ENCODE measurements at regions not wholly inside any gene's neighbourhood (a gene's known extent, or its start where the extent isn't known, plus 50 kb on each side); places are given as distances from the start of the nearest gene placed in this dataset.
"Not testable (repeated sequence)": the region's sequence is repeated elsewhere in the genome, so short reads cannot be mapped to it uniquely, and the experiment has no call there.

DNA sequence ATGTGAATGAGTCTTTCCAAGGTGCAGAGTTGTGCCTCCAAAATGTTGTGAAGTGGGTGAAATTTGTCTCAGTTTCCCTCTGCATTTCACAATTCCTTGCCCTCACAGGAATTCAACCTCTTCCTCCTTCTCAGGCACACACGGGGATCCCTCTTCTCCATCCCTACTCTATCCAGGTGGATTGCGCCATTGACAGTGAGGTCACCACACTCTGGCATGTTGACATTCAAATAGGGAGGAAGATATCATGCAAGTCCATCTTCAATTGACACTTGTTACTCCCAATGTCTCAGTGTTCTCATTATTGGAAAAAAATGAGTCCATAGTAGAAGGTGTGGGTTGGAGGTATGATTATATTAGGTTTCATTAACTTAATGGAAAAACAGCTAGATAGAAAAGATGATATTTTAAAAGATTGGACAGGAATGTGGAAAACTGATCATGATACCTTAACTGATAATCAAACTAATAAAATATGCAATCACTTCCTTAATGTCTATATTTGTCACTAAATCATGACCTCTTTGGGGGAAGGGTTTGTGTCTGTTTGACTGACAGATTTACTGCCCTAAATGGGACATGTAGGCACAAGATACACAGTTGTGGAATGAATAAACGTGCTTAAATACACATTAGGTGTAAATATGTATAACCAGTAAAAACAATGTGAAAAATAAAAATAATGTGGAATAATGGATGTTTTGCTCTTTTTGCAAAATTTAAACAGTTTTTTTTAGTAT, 213.8 kb upstream of the SLC8A1 start:
- Mint-ChIP-seq H3K27me3 (ENCODE audit: insufficient read depth) (no peaks in the 10 kb centered on the region), H3K4me1 (ENCODE audit: low read depth) (no peaks in the 10 kb centered on the region), H3K9me3 (no peaks in the 10 kb centered on the region), H3K36me3 (ENCODE audit: low read depth) (no peaks in the 10 kb centered on the region), H3K4me3 (no peak overlapping the region), H3K27ac (no peak overlapping the region)
- DNase-seq (ENCODE audit: low spot score): no peak
- intact Hi-C loops (cut with micrococcal nuclease): no loop called here

DNA sequence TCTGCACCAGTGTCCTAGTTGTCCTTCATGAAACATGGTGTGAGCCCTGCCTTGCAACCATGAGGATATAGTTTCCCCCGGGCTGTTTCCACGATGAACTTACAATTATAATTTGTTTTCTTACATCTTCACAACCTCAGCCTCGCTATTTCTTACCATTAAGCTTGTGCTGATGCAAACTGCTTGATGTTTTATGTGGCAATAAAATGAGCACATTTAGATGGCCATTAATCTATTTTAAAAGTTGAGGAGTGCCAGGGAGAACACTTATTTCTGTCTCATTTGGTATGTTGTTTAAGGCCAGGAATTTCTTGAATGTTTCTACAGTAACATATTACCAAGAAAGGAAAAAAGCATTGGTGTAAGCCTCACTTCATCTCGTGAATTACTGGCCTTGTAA, 214.5 kb upstream of the SLC8A1 start:
- Mint-ChIP-seq H3K4me1 (ENCODE audit: low read depth) (no peaks in the 10 kb centered on the region), H3K27me3 (ENCODE audit: insufficient read depth) (no peaks in the 10 kb centered on the region), H3K27ac (no peak overlapping the region), H3K4me3 (no peak overlapping the region), H3K9me3 (no peaks in the 10 kb centered on the region), H3K36me3 (ENCODE audit: low read depth) (no peaks in the 10 kb centered on the region)
- intact Hi-C loops (cut with micrococcal nuclease): no loop called here
- no peak for DNase-seq (ENCODE audit: low spot score)

DNA sequence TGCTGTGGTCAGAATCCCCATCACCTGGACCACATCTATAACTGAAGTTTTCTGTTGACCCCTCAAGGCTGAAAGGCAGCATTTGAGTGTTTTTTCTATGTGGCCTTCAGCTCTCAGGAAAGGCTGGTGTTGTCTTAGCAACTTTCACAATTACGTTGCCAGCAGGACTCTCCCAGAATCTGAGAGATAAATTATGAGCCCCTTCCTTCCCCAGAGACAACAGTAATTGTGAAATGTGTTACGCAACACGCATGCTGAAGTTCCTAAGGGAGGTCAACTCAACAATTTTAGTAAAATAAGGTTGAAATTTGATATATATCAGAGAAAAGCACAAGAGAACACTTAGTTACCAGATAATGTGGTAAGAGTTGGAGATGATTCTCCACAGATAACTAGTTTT, 216.5 kb upstream of the SLC8A1 start:
- no peaks in the 10 kb centered on the region for H3K4me1 Mint-ChIP-seq (ENCODE audit: low read depth)
- no peaks in the 10 kb centered on the region for H3K27me3 Mint-ChIP-seq (ENCODE audit: insufficient read depth)
- H3K36me3 Mint-ChIP-seq (ENCODE audit: low read depth): no peaks in the 10 kb centered on the region
- H3K4me3 Mint-ChIP-seq: no peak overlapping the region
- no peak for DNase-seq (ENCODE audit: low spot score)
- H3K27ac Mint-ChIP-seq: no peak overlapping the region
- no peaks in the 10 kb centered on the region for H3K9me3 Mint-ChIP-seq
- intact Hi-C loops (cut with micrococcal nuclease): no loop called here

DNA sequence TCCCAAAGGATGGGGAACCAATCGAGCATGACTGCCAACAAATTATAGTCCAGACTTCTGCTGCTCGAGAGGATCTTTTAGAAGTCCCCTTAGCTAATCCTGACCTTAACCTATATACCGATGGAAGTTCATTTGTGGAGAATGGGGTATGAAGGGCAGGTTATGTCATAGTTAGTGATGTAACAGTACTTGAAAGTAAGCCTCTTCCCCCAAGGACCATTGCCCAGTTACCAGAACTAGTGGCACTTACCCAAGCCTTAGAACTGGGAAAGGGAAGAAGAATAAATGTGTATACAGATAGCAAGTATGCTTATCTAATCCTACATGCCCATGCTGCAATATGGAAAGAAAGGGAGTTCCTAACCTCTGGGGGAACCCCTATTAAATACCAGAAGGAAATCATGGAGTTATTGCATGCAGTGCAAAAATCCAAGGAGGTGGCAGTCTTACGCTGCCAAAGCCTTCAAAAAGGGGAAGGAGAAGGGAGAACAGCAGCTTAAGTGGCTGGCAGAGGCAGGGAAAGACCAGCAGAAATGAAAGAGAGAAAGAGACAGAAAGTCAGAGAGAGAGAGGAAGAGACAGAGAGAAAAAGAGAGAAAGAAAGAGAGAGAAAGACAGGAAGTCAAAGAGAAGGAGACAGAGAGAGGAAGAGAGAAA, 224.4 kb upstream of the SLC8A1 start:
- not testable (repeated sequence) for H3K9me3 Mint-ChIP-seq; H3K4me1 Mint-ChIP-seq (ENCODE audit: low read depth); H3K36me3 Mint-ChIP-seq (ENCODE audit: low read depth)

GRCh38 chr2:40680547-40680946, 228.7 kb upstream of the SLC8A1 start:
- Mint-ChIP-seq H3K4me3 (no peak overlapping the region), H3K27ac (no peak overlapping the region), H3K9me3 (peaks cover 20% of the 10 kb centered on the region), H3K27me3 (ENCODE audit: insufficient read depth) (peaks cover 2% of the 10 kb centered on the region), H3K36me3 (ENCODE audit: low read depth) (no peaks in the 10 kb centered on the region), H3K4me1 (ENCODE audit: low read depth) (no peaks in the 10 kb centered on the region)
- no peak for DNase-seq (ENCODE audit: low spot score)
- intact Hi-C loops (cut with micrococcal nuclease): no loop called here

More for the DNA sequence above, 224.4 kb upstream of the SLC8A1 start:
- H3K4me3 Mint-ChIP-seq; DNase-seq (ENCODE audit: low spot score); H3K27me3 Mint-ChIP-seq (ENCODE audit: insufficient read depth); intact Hi-C loops (cut with micrococcal nuclease); H3K27ac Mint-ChIP-seq: not testable (repeated sequence)

DNA sequence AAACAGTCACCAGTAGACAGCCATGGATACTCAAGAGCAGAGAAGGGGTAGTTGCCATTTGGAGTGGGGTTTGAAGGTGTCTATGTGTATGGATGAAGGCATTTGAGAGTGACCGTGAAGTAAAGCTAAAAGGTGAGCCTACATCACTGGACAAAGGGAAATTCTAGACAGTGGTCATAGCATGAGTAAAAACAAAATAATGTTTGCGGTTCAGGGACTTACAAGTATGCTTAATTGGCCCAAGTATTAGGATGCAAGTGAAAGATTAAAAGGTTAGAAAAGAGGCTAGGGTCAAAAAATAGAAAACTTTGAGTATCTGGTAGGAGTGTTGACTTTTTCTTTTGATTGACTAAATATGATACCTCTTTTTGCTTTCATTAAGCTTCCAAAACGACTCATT, 238.1 kb upstream of the SLC8A1 start:
- Mint-ChIP-seq H3K9me3 (peaks cover 15% of the 10 kb centered on the region), H3K27ac (no peak overlapping the region), H3K4me1 (ENCODE audit: low read depth) (no peaks in the 10 kb centered on the region), H3K27me3 (ENCODE audit: insufficient read depth) (no peaks in the 10 kb centered on the region), H3K4me3 (no peak overlapping the region), H3K36me3 (ENCODE audit: low read depth) (no peaks in the 10 kb centered on the region)
- no peak for DNase-seq (ENCODE audit: low spot score)
- intact Hi-C loops (cut with micrococcal nuclease): no loop called here

DNA sequence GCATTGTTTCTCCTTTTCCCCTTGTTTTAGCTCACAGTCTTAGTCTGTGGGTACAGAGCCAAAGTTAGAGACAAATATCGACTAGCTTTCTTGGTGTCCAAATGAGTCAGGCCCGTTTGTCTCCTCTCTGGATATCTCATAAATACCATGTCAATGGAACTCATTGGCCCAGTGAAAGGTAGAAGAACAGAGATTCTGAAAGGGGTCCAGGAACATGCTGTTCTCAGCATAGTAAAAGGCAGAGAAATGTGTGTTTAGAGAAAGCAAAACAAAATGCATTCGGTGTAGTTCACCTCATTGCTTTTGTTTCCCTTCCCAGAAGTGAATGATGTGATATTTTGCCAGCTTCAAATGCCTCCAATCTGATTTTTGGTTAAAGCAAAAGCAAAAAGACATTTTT, 238.6 kb upstream of the SLC8A1 start:
- Mint-ChIP-seq H3K9me3 (peaks cover 16% of the 10 kb centered on the region), H3K4me1 (ENCODE audit: low read depth) (no peaks in the 10 kb centered on the region), H3K27me3 (ENCODE audit: insufficient read depth) (no peaks in the 10 kb centered on the region), H3K4me3 (no peak overlapping the region), H3K36me3 (ENCODE audit: low read depth) (no peaks in the 10 kb centered on the region), H3K27ac (no peak overlapping the region)
- DNase-seq (ENCODE audit: low spot score): no peak
- intact Hi-C loops (cut with micrococcal nuclease): no loop called here

DNA sequence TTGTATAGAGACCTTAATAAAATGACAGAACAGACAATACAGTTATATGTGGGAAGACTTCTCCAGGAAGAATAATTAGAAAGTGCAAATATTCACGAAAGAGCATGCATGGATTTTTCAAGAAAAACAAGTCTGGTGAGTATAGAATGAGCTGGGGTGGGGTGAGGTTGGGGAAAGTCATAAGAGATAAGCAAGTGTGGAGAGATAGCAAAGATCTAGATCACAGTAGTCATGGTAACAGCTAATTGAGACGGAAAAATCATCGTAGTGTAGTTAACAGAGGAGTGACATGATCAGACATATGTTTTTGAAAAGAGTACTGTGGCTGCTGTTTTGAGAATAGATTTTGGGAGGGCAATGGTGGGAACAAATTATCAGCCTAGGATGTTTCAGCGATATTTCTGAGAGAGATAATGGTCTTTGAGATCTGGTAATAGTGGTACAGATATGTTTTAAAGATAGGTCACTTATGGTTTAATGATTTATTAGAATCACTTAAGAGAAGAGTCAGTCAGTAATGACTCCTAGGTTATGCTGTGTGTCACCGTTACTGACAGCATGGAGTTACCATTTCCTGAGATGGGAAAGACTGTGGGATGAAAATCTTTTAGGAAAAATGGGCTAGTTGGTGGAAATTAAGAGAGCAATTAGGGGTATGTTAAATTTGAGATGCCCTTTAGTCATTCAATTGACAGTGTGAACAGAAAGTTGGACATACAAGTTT, 248.5 kb upstream of the SLC8A1 start:
- no peaks in the 10 kb centered on the region for H3K4me1 Mint-ChIP-seq (ENCODE audit: low read depth)
- no peak for DNase-seq (ENCODE audit: low spot score)
- H3K9me3 Mint-ChIP-seq: no peaks in the 10 kb centered on the region
- intact Hi-C loops (cut with micrococcal nuclease): no loop called here
- H3K36me3 Mint-ChIP-seq (ENCODE audit: low read depth): no peaks in the 10 kb centered on the region
- H3K27me3 Mint-ChIP-seq (ENCODE audit: insufficient read depth): no peaks in the 10 kb centered on the region
- H3K27ac Mint-ChIP-seq: no peak overlapping the region
- no peak overlapping the region for H3K4me3 Mint-ChIP-seq

GRCh38 chr2:40712197-40712894, 260.5 kb upstream of the SLC8A1 start:
- H3K27me3 Mint-ChIP-seq (ENCODE audit: insufficient read depth); H3K4me1 Mint-ChIP-seq (ENCODE audit: low read depth); H3K27ac Mint-ChIP-seq; H3K36me3 Mint-ChIP-seq (ENCODE audit: low read depth); H3K9me3 Mint-ChIP-seq; H3K4me3 Mint-ChIP-seq; DNase-seq (ENCODE audit: low spot score); intact Hi-C loops (cut with micrococcal nuclease): not testable (repeated sequence)

DNA sequence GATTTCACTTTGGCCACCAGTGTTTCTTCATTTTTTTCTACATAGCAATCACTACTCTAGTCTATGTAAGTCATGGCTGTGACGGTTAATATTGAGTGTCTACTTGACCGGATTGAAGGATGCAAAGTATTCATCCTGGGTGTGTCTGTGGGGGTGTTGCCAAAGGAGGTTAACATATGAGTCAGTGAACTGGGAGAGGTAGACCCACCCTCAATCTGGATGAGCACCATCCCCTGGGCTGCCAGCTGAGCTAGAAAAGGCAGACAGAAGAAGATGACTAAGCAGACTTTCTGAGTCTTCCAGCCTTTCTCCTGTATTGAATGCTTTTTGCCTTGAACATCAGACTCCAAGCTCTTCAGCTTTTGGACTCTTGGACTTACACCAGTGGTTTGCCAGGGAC, 265.0 kb upstream of the SLC8A1 start:
- no peaks in the 10 kb centered on the region for H3K4me1 Mint-ChIP-seq (ENCODE audit: low read depth)
- H3K9me3 Mint-ChIP-seq: no peaks in the 10 kb centered on the region
- no peaks in the 10 kb centered on the region for H3K36me3 Mint-ChIP-seq (ENCODE audit: low read depth)
- no peak overlapping the region for H3K27ac Mint-ChIP-seq
- H3K4me3 Mint-ChIP-seq: no peak overlapping the region
- DNase-seq (ENCODE audit: low spot score): no peak
- intact Hi-C loops (cut with micrococcal nuclease): no loop called here
- no peaks in the 10 kb centered on the region for H3K27me3 Mint-ChIP-seq (ENCODE audit: insufficient read depth)

DNA sequence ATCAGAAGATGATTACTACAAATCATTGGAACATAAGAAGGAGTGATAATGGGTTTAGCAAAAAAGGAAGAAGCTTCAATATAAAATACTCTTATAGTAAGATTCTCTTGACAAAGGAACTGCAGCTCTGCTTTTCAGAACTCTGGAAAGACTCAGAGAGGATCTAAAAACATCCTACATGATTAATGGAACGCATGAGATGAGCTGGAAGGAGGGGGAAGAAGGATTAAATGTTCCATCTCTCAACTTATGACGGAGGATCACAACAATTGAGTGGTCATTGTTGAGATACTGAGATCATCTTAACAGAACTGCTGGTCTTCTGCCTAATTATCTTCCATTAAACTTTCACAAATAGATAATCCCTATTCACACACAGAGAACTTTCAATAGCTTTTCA, 267.5 kb upstream of the SLC8A1 start:
- no peak overlapping the region for H3K4me3 Mint-ChIP-seq
- no peak overlapping the region for H3K27ac Mint-ChIP-seq
- no peak for DNase-seq (ENCODE audit: low spot score)
- H3K27me3 Mint-ChIP-seq (ENCODE audit: insufficient read depth): no peaks in the 10 kb centered on the region
- no peaks in the 10 kb centered on the region for H3K36me3 Mint-ChIP-seq (ENCODE audit: low read depth)
- H3K9me3 Mint-ChIP-seq: no peaks in the 10 kb centered on the region
- no peaks in the 10 kb centered on the region for H3K4me1 Mint-ChIP-seq (ENCODE audit: low read depth)
- intact Hi-C loops (cut with micrococcal nuclease): no loop called here

DNA sequence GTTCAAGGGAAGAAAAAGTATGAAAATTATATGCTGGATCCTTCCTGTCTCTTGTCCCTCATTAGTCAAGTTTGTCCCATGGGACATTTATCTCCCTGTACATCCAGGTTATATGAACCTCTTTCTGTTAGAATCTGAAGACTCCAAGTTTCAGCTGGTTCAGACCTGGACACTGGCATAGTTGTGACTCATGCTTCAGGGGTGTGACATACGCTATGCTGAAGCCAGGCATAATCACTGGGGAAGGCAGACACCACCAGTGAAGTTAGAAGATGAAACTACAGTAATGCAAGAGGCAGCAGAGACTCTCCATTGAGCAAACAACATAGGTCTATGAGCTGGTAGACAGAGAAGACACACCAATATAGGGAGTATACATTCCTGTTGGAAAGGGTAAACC, 269.7 kb upstream of the SLC8A1 start:
- Mint-ChIP-seq H3K27ac (no peak overlapping the region), H3K4me1 (ENCODE audit: low read depth) (no peaks in the 10 kb centered on the region), H3K36me3 (ENCODE audit: low read depth) (no peaks in the 10 kb centered on the region), H3K4me3 (no peak overlapping the region), H3K9me3 (no peaks in the 10 kb centered on the region), H3K27me3 (ENCODE audit: insufficient read depth) (no peaks in the 10 kb centered on the region)
- DNase-seq (ENCODE audit: low spot score): no peak
- intact Hi-C loops (cut with micrococcal nuclease): no loop called here

DNA sequence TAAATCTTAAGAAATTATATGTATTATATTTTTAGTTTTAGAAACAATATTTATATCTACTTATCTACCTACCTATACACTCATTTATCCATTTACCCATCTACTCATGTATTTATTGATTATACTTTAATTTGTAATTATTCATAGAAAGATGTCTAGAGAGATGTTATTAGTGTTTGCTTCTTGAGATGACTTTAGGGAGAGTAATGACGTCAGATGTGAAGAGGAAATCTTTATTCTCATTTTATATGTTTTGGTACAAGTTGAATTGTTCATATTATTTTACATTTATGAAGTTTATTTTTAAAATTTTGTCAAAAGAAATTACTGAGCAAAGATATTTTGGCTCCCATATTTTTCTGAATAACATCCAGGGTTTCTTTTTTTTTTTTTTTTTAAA, 271.3 kb upstream of the SLC8A1 start:
- Mint-ChIP-seq H3K27me3 (ENCODE audit: insufficient read depth) (no peaks in the 10 kb centered on the region), H3K4me3 (no peak overlapping the region), H3K9me3 (no peaks in the 10 kb centered on the region), H3K4me1 (ENCODE audit: low read depth) (no peaks in the 10 kb centered on the region), H3K27ac (no peak overlapping the region), H3K36me3 (ENCODE audit: low read depth) (no peaks in the 10 kb centered on the region)
- no peak for DNase-seq (ENCODE audit: low spot score)
- intact Hi-C loops (cut with micrococcal nuclease): no loop called here

All from activated T-helper 1 cell treated with anti-CD3 and anti-CD28 coated beads, Interleukin-12 subunit alpha, Interleukin-12 subunit beta, Interleukin-2, Interleukin-4 antibody, amounts not matched to agents 30 ng/mL and 10 ng/mL and 1 ng/mL, durations not matched to agents 14 hours and 24 hours and 36 hours (primary cell).